GM12892 (cell line): ENCODE measurements at regions not wholly inside any gene's neighbourhood (a gene's known extent, or its start where the extent isn't known, plus 50 kb on each side); places are given as distances from the start of the nearest gene placed in this dataset.
"Not testable (repeated sequence)": the region's sequence is repeated elsewhere in the genome, so short reads cannot be mapped to it uniquely, and the experiment has no call there.

Source experiments
- DNase-seq: peaks from one replicate; pipeline ENCODE4 v3.0.0; 2011; ENCODE audit not compliant: insufficient read length
- FAIRE-seq: peaks from 2 replicates; lab custom pipeline; 2011; peaks lifted over from hg19 to GRCh38; lab: Jason Lieb, UNC
- POLR2A ChIP-seq: IDR thresholded peaks from 2 replicates; pipeline ENCODE4 v1.6.1; 2011; ENCODE audit warnings: low read depth, low read length, control low read depth
- POLR2AphosphoS5 ChIP-seq: IDR thresholded peaks from 2 replicates; pipeline ENCODE4 v1.6.1; 2011; ENCODE audit warnings: low read depth, low read length, control low read depth
- TAF1 ChIP-seq: IDR thresholded peaks from 2 replicates; pipeline ENCODE4 v1.6.1; 2011; ENCODE audit warnings: low read depth, mild to moderate bottlenecking, control low read depth, low read length, borderline replicate concordance

GRCh38 chr11:46223252-46223513 lies 54.3 kb upstream of the CREB3L1 start:
- DNase-seq: no peak
- no peak for FAIRE-seq
- TF ChIP-seq POLR2AphosphoS5 (no peak), POLR2A (no peak)

GRCh38 chr11:46222490-46223251 lies 54.8 kb upstream of the CREB3L1 start:
- DNase-seq: no peak
- no peak for FAIRE-seq
- TF ChIP-seq POLR2A (no peak), TAF1 (no peak), POLR2AphosphoS5 (no peak)

GRCh38 chr11:46220313-46220712 lies 57.1 kb upstream of the CREB3L1 start:
- FAIRE-seq (no peak), DNase-seq (no peak)

GRCh38 chr11:46216765-46217089 lies 60.7 kb upstream of the CREB3L1 start:
- no peak for FAIRE-seq
- no peak for TF ChIP-seq POLR2A
- no peak for TF ChIP-seq TAF1
- no peak for TF ChIP-seq POLR2AphosphoS5
- no peak for DNase-seq

More at GRCh38 chr11:46220313-46220712, 57.1 kb upstream of the CREB3L1 start:
- TF ChIP-seq POLR2A: no peak
- TF ChIP-seq POLR2AphosphoS5: no peak
- TF ChIP-seq TAF1: no peak

- no peak for FAIRE-seq
- no peak for TF ChIP-seq POLR2A
- TF ChIP-seq TAF1: no peak
- TF ChIP-seq POLR2AphosphoS5: no peak
These were observed 61.3 kb upstream of the CREB3L1 start for GRCh38 chr11:46216019-46216764.

GRCh38 chr11:46215208-46215931 lies 62.1 kb upstream of the CREB3L1 start:
- DNase-seq (no peak), FAIRE-seq (no peak)
- TF ChIP-seq POLR2AphosphoS5 (no peak), TAF1 (no peak), POLR2A (no peak)

More at GRCh38 chr11:46216019-46216764, 61.3 kb upstream of the CREB3L1 start:
- DNase-seq: no peak

GRCh38 chr11:46212720-46213119 lies 64.7 kb upstream of the CREB3L1 start:
- TF ChIP-seq TAF1 (no peak), POLR2AphosphoS5 (no peak), POLR2A (no peak)
- FAIRE-seq: no peak

GRCh38 chr11:46210856-46211255 lies 66.6 kb upstream of the CREB3L1 start:
- FAIRE-seq (no peak), DNase-seq (no peak)
- TF ChIP-seq TAF1 (no peak), POLR2A (no peak), POLR2AphosphoS5 (no peak)

More at GRCh38 chr11:46212720-46213119, 64.7 kb upstream of the CREB3L1 start:
- DNase-seq: no peak

- TF ChIP-seq POLR2AphosphoS5 (no peak), TAF1 (no peak), POLR2A (no peak)
- DNase-seq (peak; percentile 18), FAIRE-seq (no peak)
These were observed 67.3 kb upstream of the CREB3L1 start for GRCh38 chr11:46210133-46210636.

GRCh38 chr11:46209624-46210023 lies 67.8 kb upstream of the CREB3L1 start:
- FAIRE-seq, DNase-seq: not testable (repeated sequence)

- FAIRE-seq: no peak
These were observed 68.7 kb upstream of the CREB3L1 start for GRCh38 chr11:46208803-46209202.

GRCh38 chr11:46207270-46207669 lies 70.2 kb upstream of the CREB3L1 start:
- TF ChIP-seq POLR2AphosphoS5 (no peak), TAF1 (no peak), POLR2A (no peak)
- FAIRE-seq (no peak), DNase-seq (no peak)

More at GRCh38 chr11:46208803-46209202, 68.7 kb upstream of the CREB3L1 start:
- no peak for DNase-seq
- no peak for TF ChIP-seq POLR2AphosphoS5
- no peak for TF ChIP-seq TAF1
- no peak for TF ChIP-seq POLR2A

GRCh38 chr11:46204415-46204814 lies 73.0 kb upstream of the CREB3L1 start:
- FAIRE-seq: not testable (repeated sequence)

More at GRCh38 chr11:46204415-46204814, 73.0 kb upstream of the CREB3L1 start:
- DNase-seq: not testable (repeated sequence)
